Karpas-422 (cell line): ENCODE measurements at regions not wholly inside any gene's neighbourhood (a gene's known extent, or its start where the extent isn't known, plus 50 kb on each side); places are given as distances from the start of the nearest gene placed in this dataset.

ENCODE experiments used
- DNase-seq: peaks from one replicate; pipeline ENCODE4 v3.0.0-alpha.2; 2015
- H2AFZ ChIP-seq: fragments of 200-600 bp; sonication (generic); 2 replicates; pipeline ENCODE4 v1.6.1; 2014; ENCODE audit warnings: antibody characterized with exemption, low read length, mixed read lengths
- H3K27ac ChIP-seq: fragments of 200-600 bp; sonication (generic); 2 replicates; pipeline ENCODE4 v1.5.1; 2014; ENCODE audit warnings: mild to moderate bottlenecking, low read length, moderate library complexity
- H3K27me3 ChIP-seq: fragments of 200-600 bp; sonication (generic); 2 replicates; pipeline ENCODE4 v1.6.1; 2014; ENCODE audit warnings: low read length, mixed read lengths
- H3K36me3 ChIP-seq: fragments of 200-600 bp; sonication (generic); 2 replicates; pipeline ENCODE4 v1.6.1; 2014; ENCODE audit warnings: low read length, mixed read lengths; ENCODE audit not compliant: insufficient read depth
- H3K4me1 ChIP-seq: fragments of 200-600 bp; sonication (generic); 2 replicates; pipeline ENCODE4 v1.6.1; 2014; ENCODE audit warnings: mild to moderate bottlenecking, low read length, mixed read lengths
- H3K4me2 ChIP-seq: fragments of 200-600 bp; sonication (generic); 2 replicates; pipeline ENCODE4 v1.6.1; 2014; ENCODE audit warnings: low read length, low read depth, mild to moderate bottlenecking; ENCODE audit not compliant: poor library complexity, severe bottlenecking
- H3K4me3 ChIP-seq: fragments of 200-600 bp; sonication (generic); 2 replicates; pipeline ENCODE4 v1.5.1; 2014; ENCODE audit warnings: mild to moderate bottlenecking, antibody characterized with exemption, low read length, mixed read lengths
- H3K79me2 ChIP-seq: fragments of 200-600 bp; sonication (generic); 2 replicates; pipeline ENCODE4 v1.6.1; 2014; ENCODE audit warnings: mild to moderate bottlenecking, low read length, mixed read lengths
- H3K9ac ChIP-seq: fragments of 200-600 bp; sonication (generic); 2 replicates; pipeline ENCODE4 v1.6.0; 2014; ENCODE audit warnings: low read length
- H3K9me2 ChIP-seq: fragments of 200-600 bp; sonication (generic), shearing (Covaris generic); replicated peaks from 2 replicates; pipeline ENCODE4 v1.6.0; 2014; ENCODE audit warnings: mild to moderate bottlenecking, low read length, moderate library complexity; ENCODE audit not compliant: insufficient read depth
- H3K9me3 ChIP-seq: fragments of 300-700, 200-600 bp; sonication (generic); 2 replicates; pipeline ENCODE4 v1.6.1; 2014; ENCODE audit warnings: low read length, mixed read lengths
- H4K20me1 ChIP-seq: fragments of 200-600 bp; sonication (generic); 2 replicates; pipeline ENCODE4 v1.6.1; 2014; ENCODE audit warnings: mild to moderate bottlenecking, antibody characterized with exemption, low read length, low read depth; ENCODE audit not compliant: insufficient read depth

DNA sequence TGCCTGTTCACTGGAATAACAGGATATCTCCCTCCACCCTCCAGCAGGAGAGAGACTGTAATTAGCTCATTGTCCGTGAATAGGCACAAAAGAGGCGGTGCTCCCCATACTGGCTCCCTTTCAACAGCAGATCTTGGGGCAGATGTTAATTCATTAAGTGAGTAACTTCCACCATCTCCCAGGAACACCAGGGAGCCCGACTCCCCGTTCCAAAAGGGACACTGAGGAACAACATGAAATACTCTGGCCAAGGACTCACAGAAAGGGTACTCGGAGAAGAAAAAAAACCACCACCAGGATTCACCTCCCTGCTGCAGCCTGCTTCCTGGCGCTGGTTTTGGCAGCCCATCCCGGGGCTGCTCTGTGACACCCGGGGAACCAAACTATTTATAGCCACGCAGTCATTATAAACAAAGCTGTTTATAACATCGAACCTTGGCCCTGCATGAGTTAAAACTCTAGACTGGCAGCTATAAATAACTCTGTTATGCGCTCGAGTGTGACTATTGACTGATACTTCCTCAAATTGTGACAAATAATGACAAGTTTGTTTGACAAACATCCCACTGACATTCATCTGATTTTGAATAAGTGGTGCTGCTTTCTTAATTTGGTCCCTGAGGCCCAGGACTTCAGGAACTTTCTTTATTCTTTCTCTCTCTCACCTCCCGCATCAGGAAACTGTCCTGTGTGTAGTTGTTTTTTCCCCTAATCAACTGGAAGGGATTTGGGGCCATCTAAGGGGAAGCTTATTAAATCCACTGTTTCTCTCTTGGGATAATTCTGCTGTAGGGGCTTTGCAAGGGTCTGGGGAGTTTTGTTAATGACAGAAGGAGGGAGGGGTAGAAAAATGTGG, 521.6 kb downstream of the CD83 start:
- H3K36me3 ChIP-seq: no peaks in the 10 kb centered on the region
- no peak overlapping the region for H3K4me3 ChIP-seq
- H3K9me2 ChIP-seq: no peaks in the 10 kb centered on the region
- no peaks in the 10 kb centered on the region for H3K9me3 ChIP-seq
- no peaks in the 10 kb centered on the region; the same call in 1 of the 2 replicates for H4K20me1 ChIP-seq
- H3K4me1 ChIP-seq: peaks cover 24% of the 10 kb centered on the region
- no peaks in the 10 kb centered on the region for H3K27me3 ChIP-seq
- H3K27ac ChIP-seq: no peak overlapping the region
- H3K4me2 ChIP-seq: peak overlapping the region; percentile 37
- no peak overlapping the region for H3K9ac ChIP-seq
- no peaks in the 10 kb centered on the region for H3K79me2 ChIP-seq
- DNase-seq: no peak
- no peak overlapping the region for H2AFZ ChIP-seq

DNA sequence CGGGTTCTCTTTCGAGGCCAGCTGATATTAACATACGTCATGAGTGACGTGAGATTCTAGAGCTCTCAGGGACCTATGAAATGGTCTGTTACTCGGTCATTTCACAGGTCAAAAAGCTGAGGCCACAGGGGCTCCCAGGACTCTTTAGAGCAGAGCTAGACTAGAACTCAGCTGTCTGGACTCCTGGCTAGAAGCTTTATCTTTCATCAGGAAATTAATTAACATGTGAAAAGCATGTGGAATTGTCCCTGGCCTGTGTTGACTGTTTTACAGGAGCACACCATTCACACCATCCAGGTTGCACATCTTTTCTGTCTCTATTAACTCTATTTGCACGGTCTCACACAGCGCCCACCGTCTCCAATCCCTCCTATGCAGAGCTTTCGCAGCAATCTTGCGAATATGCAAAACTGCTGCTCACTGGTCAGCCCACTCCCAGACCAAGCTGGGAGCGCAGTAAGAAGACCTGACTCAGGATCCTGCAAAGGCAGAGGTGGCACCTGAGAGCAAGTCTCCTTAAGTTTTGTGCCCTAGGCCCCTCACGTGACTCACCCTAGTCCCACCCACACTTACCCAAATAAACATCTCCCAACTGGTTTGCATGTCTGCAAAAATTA, 522.5 kb downstream of the CD83 start:
- Histone ChIP-seq H3K9me2 (no peaks in the 10 kb centered on the region), H4K20me1 (no peaks in the 10 kb centered on the region; the same call in 1 of the 2 replicates), H3K4me1 (peaks cover 24% of the 10 kb centered on the region), H3K27me3 (no peaks in the 10 kb centered on the region), H3K79me2 (no peaks in the 10 kb centered on the region), H2AFZ (no peak overlapping the region), H3K36me3 (no peaks in the 10 kb centered on the region), H3K4me2 (no peak overlapping the region), H3K9ac (no peak overlapping the region), H3K9me3 (no peaks in the 10 kb centered on the region), H3K4me3 (no peak overlapping the region), H3K27ac (no peak overlapping the region)
- no peak for DNase-seq

GRCh38 chr6:14640631-14641030, 523.1 kb downstream of the CD83 start:
- Histone ChIP-seq H3K9ac (no peak overlapping the region), H2AFZ (no peak overlapping the region), H3K79me2 (no peaks in the 10 kb centered on the region), H3K4me2 (no peak overlapping the region), H3K27ac (no peak overlapping the region), H3K4me1 (peaks cover 24% of the 10 kb centered on the region), H3K9me2 (no peaks in the 10 kb centered on the region), H3K9me3 (no peaks in the 10 kb centered on the region), H3K4me3 (no peak overlapping the region), H4K20me1 (no peaks in the 10 kb centered on the region; the same call in 1 of the 2 replicates), H3K36me3 (no peaks in the 10 kb centered on the region), H3K27me3 (peaks cover 3% of the 10 kb centered on the region; the same call in 1 of the 2 replicates)
- no peak for DNase-seq

GRCh38 chr6:14641423-14642135, 524.0 kb downstream of the CD83 start:
- H3K9me3 ChIP-seq: no peaks in the 10 kb centered on the region
- no peaks in the 10 kb centered on the region for H3K36me3 ChIP-seq
- DNase-seq: no peak
- H3K4me3 ChIP-seq: no peak overlapping the region
- peaks cover 3% of the 10 kb centered on the region; the same call in 1 of the 2 replicates for H3K27me3 ChIP-seq
- no peak overlapping the region for H3K9ac ChIP-seq
- H3K4me2 ChIP-seq: no peak overlapping the region
- no peaks in the 10 kb centered on the region for H3K79me2 ChIP-seq
- H3K27ac ChIP-seq: no peak overlapping the region
- no peaks in the 10 kb centered on the region for H3K9me2 ChIP-seq
- peaks cover 24% of the 10 kb centered on the region for H3K4me1 ChIP-seq
- H4K20me1 ChIP-seq: no peaks in the 10 kb centered on the region; the same call in 1 of the 2 replicates
- H2AFZ ChIP-seq: no peak overlapping the region

DNA sequence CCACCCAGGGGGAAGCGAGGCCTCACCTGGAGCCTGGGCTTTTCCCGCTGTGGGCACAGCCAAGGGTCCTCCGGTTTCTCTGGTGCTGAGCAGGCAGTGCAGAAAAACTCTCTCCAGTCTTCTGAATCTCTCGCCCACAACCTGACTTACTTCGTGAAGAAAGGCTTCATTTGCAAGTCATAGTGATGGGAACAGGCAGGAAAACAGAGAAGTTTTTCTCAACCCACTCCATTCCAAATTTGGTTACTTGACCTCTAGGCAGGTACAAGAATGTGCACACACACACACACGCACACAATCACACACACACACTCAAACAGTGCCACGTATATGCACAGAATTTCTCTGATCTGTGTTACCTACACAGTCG, 524.5 kb downstream of the CD83 start:
- H3K4me3 ChIP-seq: no peak overlapping the region
- peaks cover 3% of the 10 kb centered on the region; the same call in 1 of the 2 replicates for H3K27me3 ChIP-seq
- H2AFZ ChIP-seq: no peak overlapping the region
- H3K4me1 ChIP-seq: peaks cover 24% of the 10 kb centered on the region
- no peak for DNase-seq
- H3K79me2 ChIP-seq: no peaks in the 10 kb centered on the region
- H3K9me2 ChIP-seq: no peaks in the 10 kb centered on the region
- no peaks in the 10 kb centered on the region for H3K9me3 ChIP-seq
- H3K4me2 ChIP-seq: no peak overlapping the region
- H3K36me3 ChIP-seq: no peaks in the 10 kb centered on the region
- no peaks in the 10 kb centered on the region; the same call in 1 of the 2 replicates for H4K20me1 ChIP-seq
- no peak overlapping the region for H3K9ac ChIP-seq
- H3K27ac ChIP-seq: no peak overlapping the region

- no peak for DNase-seq
- H3K36me3 ChIP-seq: no peaks in the 10 kb centered on the region
These were observed 525.3 kb downstream of the CD83 start for GRCh38 chr6:14642842-14643241.

DNA sequence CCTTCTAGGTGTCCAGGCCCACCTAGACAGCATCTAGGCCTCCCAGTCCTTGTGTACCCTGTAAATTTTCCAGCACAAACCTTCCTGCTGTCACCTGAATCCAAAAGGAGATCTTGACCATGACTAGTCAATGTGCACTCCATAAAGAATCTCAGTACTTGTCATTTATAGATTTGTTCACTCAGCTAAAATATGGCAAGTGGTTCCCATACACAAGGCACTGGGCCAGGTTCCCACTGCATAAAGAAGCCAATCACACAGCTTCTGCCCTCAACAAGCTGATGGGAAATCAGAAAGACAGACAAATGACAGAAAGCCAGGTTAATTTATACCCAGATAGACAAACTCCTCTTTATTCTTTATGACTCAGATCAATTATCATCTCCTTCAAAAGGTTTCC, 526.8 kb downstream of the CD83 start:
- no peaks in the 10 kb centered on the region for H3K9me2 ChIP-seq
- no peaks in the 10 kb centered on the region for H3K79me2 ChIP-seq
- H3K36me3 ChIP-seq: no peaks in the 10 kb centered on the region
- H3K4me2 ChIP-seq: no peak overlapping the region
- no peak overlapping the region for H2AFZ ChIP-seq
- H3K27me3 ChIP-seq: peaks cover 3% of the 10 kb centered on the region; the same call in 1 of the 2 replicates
- H3K4me1 ChIP-seq: peaks cover 10% of the 10 kb centered on the region
- no peaks in the 10 kb centered on the region; the same call in 1 of the 2 replicates for H4K20me1 ChIP-seq
- no peak overlapping the region for H3K9ac ChIP-seq
- no peaks in the 10 kb centered on the region for H3K9me3 ChIP-seq
- no peak overlapping the region for H3K4me3 ChIP-seq
- H3K27ac ChIP-seq: no peak overlapping the region
- no peak for DNase-seq

More at GRCh38 chr6:14642842-14643241, 525.3 kb downstream of the CD83 start:
- Histone ChIP-seq H3K4me3 (no peak overlapping the region), H3K9me3 (no peaks in the 10 kb centered on the region), H3K27me3 (peaks cover 3% of the 10 kb centered on the region; the same call in 1 of the 2 replicates), H3K9me2 (no peaks in the 10 kb centered on the region), H3K4me2 (no peak overlapping the region), H2AFZ (no peak overlapping the region), H3K79me2 (no peaks in the 10 kb centered on the region), H3K9ac (no peak overlapping the region), H3K4me1 (peaks cover 24% of the 10 kb centered on the region), H3K27ac (no peak overlapping the region), H4K20me1 (no peaks in the 10 kb centered on the region; the same call in 1 of the 2 replicates)

DNA sequence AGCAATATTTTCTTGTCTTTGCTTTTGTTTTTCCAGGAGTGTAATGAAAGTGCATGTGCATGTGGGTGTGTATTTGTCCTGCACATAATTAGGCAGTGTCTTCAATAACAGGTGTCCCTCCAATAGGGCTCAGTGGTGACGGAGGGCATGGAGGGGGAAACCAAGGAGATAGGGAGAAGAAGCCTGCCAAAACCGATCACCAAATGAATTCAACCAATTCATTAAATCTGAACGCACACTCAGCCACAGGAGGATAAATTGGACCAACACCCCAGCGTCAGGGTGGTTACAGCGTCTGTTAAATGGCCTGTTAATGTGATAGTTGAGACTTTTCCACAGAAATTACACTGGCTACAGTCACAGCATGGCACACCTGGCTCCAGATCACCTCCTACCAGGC, 527.6 kb downstream of the CD83 start:
- H3K27ac ChIP-seq: no peak overlapping the region

More for the DNA sequence above, 527.6 kb downstream of the CD83 start:
- Histone ChIP-seq H4K20me1 (no peaks in the 10 kb centered on the region; the same call in 1 of the 2 replicates), H3K4me1 (peaks cover 1% of the 10 kb centered on the region; the same call in 1 of the 2 replicates), H3K4me2 (no peak overlapping the region), H3K79me2 (no peaks in the 10 kb centered on the region), H3K27me3 (peaks cover 3% of the 10 kb centered on the region; the same call in 1 of the 2 replicates), H2AFZ (no peak overlapping the region), H3K9me3 (no peaks in the 10 kb centered on the region), H3K4me3 (no peak overlapping the region), H3K9ac (no peak overlapping the region), H3K36me3 (no peaks in the 10 kb centered on the region), H3K9me2 (no peaks in the 10 kb centered on the region)
- no peak for DNase-seq
